ENCODE measurements at regions not wholly inside any gene's neighbourhood (a gene's known extent, or its start where the extent isn't known, plus 50 kb on each side); places are given as distances from the start of the nearest gene placed in this dataset.

DNA sequence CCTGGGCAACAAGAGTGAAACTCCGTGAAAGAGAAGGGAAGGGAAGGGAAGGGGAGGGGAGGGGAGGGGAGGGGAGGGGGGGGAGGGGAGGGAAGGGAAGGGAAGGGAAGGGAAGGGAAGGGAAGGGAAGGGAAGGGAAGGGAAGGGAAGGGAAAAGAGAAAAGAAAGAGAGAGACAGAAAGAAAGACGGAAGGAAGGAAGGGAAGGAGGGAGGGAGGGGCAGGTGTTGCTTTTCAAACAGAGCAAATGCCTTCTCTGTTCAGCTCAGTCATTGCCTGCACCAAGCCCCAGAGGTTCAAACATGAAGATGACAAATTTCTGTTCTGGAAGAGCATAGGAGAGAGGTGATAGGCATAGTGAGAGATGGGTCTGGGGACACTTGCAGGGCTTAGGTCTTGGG is 330.0 kb downstream of the DRD1 start:
- Histone ChIP-seq H3K9me3 (ENCODE audit: control insufficient read depth in 2 of 2, low read length in 2 of 2) (peaks cover 0 to 4% of the 10 kb centered on the region in 2 donors), H3K27me3 (ENCODE audit: control insufficient read depth in 1 of 2, insufficient read depth in 2 of 2, low read length in 2 of 2) (peaks cover 0 to 3% of the 10 kb centered on the region in 2 donors), H3K27ac (ENCODE audit: low read length) (no peak overlapping the region), H3K9ac (ENCODE audit: low read length in 2 of 2) (no peak overlapping the region), H3K4me1 (ENCODE audit: control insufficient read depth, insufficient read depth, low read length) (no peaks in the 10 kb centered on the region), H3K36me3 (ENCODE audit: control insufficient read depth in 2 of 2, insufficient read depth in 2 of 2, low read length in 2 of 2) (no peaks in the 10 kb centered on the region), H3K4me3 (ENCODE audit: low read length in 2 of 2) (no peak overlapping the region)

DNA sequence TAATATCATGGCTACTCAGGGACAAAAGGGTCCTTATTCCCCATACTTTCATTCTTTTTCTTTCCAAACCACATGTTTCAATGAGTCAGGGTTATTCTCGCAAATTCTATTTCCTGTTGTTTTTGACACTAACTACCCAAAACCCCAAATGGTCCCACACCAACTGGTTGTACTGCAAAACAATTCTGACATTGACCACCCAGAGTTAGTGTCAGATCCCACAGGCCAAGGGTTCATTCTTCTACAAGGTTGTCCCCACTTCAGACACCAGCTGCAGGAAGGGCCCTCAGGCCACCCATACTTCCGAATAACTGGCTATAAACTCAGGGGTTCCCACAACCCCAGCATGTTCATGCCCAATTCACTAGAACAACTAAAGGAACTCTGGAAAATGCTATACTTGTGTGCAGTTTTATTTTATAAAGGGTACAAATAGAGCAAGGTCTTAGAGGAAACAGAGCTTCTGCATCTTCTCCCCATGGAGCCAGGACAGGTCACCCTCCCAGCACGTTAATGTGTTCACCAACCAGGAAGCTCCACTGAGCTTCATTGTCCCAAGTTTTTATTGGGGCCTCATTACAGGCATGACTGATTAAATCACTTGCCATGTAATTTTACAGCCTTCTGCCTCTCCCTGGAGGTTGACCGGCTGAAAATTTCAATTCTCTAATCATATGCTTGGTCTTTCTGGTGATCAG is 334.8 kb downstream of the DRD1 start:
- Histone ChIP-seq H3K9ac (ENCODE audit: low read length in 2 of 2) (no peak overlapping the region), H3K36me3 (ENCODE audit: control insufficient read depth in 2 of 2, insufficient read depth in 2 of 2, low read length in 2 of 2) (no peaks in the 10 kb centered on the region), H3K4me1 (ENCODE audit: control insufficient read depth, insufficient read depth, low read length) (no peaks in the 10 kb centered on the region), H3K27me3 (ENCODE audit: control insufficient read depth in 1 of 2, insufficient read depth in 2 of 2, low read length in 2 of 2) (peaks cover 0 to 2% of the 10 kb centered on the region in 2 donors), H3K9me3 (ENCODE audit: control insufficient read depth in 2 of 2, low read length in 2 of 2) (peaks cover 0 to 4% of the 10 kb centered on the region in 2 donors), H3K27ac (ENCODE audit: low read length) (no peak overlapping the region), H3K4me3 (ENCODE audit: low read length in 2 of 2) (no peak overlapping the region)

- Histone ChIP-seq H3K36me3 (ENCODE audit: control insufficient read depth in 2 of 2, insufficient read depth in 2 of 2, low read length in 2 of 2) (no peaks in the 10 kb centered on the region), H3K27ac (ENCODE audit: low read length) (no peak overlapping the region), H3K9me3 (ENCODE audit: control insufficient read depth in 2 of 2, low read length in 2 of 2) (peaks cover 0 to 4% of the 10 kb centered on the region in 2 donors), H3K4me3 (ENCODE audit: low read length in 2 of 2) (no peak overlapping the region), H3K9ac (ENCODE audit: low read length in 2 of 2) (no peak overlapping the region), H3K4me1 (ENCODE audit: control insufficient read depth, insufficient read depth, low read length) (no peaks in the 10 kb centered on the region), H3K27me3 (ENCODE audit: control insufficient read depth in 1 of 2, insufficient read depth in 2 of 2, low read length in 2 of 2) (peaks cover 0 to 2% of the 10 kb centered on the region in 2 donors)
Observed at GRCh38 chr5:175107865-175108264, 336.1 kb downstream of the DRD1 start.

GRCh38 chr5:175107028-175107588 is 336.9 kb downstream of the DRD1 start:
- H3K4me3 ChIP-seq (ENCODE audit: low read length in 2 of 2) = no peak overlapping the region

GRCh38 chr5:175104677-175105076 is 339.3 kb downstream of the DRD1 start:
- H3K27me3 ChIP-seq (ENCODE audit: control insufficient read depth in 1 of 2, insufficient read depth in 2 of 2, low read length in 2 of 2) = peaks cover 0 to 2% of the 10 kb centered on the region in 2 donors
- H3K36me3 ChIP-seq (ENCODE audit: control insufficient read depth in 2 of 2, insufficient read depth in 2 of 2, low read length in 2 of 2) = no peaks in the 10 kb centered on the region
- H3K4me3 ChIP-seq (ENCODE audit: low read length in 2 of 2) = no peak overlapping the region
- no peak overlapping the region for H3K27ac ChIP-seq (ENCODE audit: low read length)
- no peak overlapping the region for H3K9ac ChIP-seq (ENCODE audit: low read length in 2 of 2)
- H3K4me1 ChIP-seq (ENCODE audit: control insufficient read depth, insufficient read depth, low read length) = no peaks in the 10 kb centered on the region
- H3K9me3 ChIP-seq (ENCODE audit: control insufficient read depth in 2 of 2, low read length in 2 of 2) = peaks cover 0 to 4% of the 10 kb centered on the region in 2 donors

More at GRCh38 chr5:175107028-175107588, 336.9 kb downstream of the DRD1 start:
- Histone ChIP-seq H3K27me3 (ENCODE audit: control insufficient read depth in 1 of 2, insufficient read depth in 2 of 2, low read length in 2 of 2) (peaks cover 0 to 2% of the 10 kb centered on the region in 2 donors), H3K4me1 (ENCODE audit: control insufficient read depth, insufficient read depth, low read length) (no peaks in the 10 kb centered on the region), H3K9me3 (ENCODE audit: control insufficient read depth in 2 of 2, low read length in 2 of 2) (peaks cover 0 to 4% of the 10 kb centered on the region in 2 donors), H3K27ac (ENCODE audit: low read length) (no peak overlapping the region), H3K36me3 (ENCODE audit: control insufficient read depth in 2 of 2, insufficient read depth in 2 of 2, low read length in 2 of 2) (no peaks in the 10 kb centered on the region), H3K9ac (ENCODE audit: low read length in 2 of 2) (no peak overlapping the region)

- no peak overlapping the region for H3K27ac ChIP-seq (ENCODE audit: low read length)
- no peak overlapping the region for H3K9ac ChIP-seq (ENCODE audit: low read length in 2 of 2)
- H3K36me3 ChIP-seq (ENCODE audit: control insufficient read depth in 2 of 2, insufficient read depth in 2 of 2, low read length in 2 of 2) = no peaks in the 10 kb centered on the region
- H3K27me3 ChIP-seq (ENCODE audit: control insufficient read depth in 1 of 2, insufficient read depth in 2 of 2, low read length in 2 of 2) = peaks cover 0 to 2% of the 10 kb centered on the region in 2 donors
- no peaks in the 10 kb centered on the region for H3K4me1 ChIP-seq (ENCODE audit: control insufficient read depth, insufficient read depth, low read length)
- H3K4me3 ChIP-seq (ENCODE audit: low read length in 2 of 2) = no peak overlapping the region
- no peaks in the 10 kb centered on the region for H3K9me3 ChIP-seq (ENCODE audit: control insufficient read depth in 2 of 2, low read length in 2 of 2)
Observed at GRCh38 chr5:175103746-175104145, 340.2 kb downstream of the DRD1 start.

GRCh38 chr5:175102717-175103116 is 341.3 kb downstream of the DRD1 start:
- H3K4me3 ChIP-seq (ENCODE audit: low read length in 2 of 2) = no peak overlapping the region
- H3K4me1 ChIP-seq (ENCODE audit: control insufficient read depth, insufficient read depth, low read length) = no peaks in the 10 kb centered on the region
- H3K27ac ChIP-seq (ENCODE audit: low read length) = no peak overlapping the region
- H3K9ac ChIP-seq (ENCODE audit: low read length in 2 of 2) = no peak overlapping the region
- H3K27me3 ChIP-seq (ENCODE audit: control insufficient read depth in 1 of 2, insufficient read depth in 2 of 2, low read length in 2 of 2) = peaks cover 0 to 2% of the 10 kb centered on the region in 2 donors
- H3K9me3 ChIP-seq (ENCODE audit: control insufficient read depth in 2 of 2, low read length in 2 of 2) = no peaks in the 10 kb centered on the region
- no peaks in the 10 kb centered on the region for H3K36me3 ChIP-seq (ENCODE audit: control insufficient read depth in 2 of 2, insufficient read depth in 2 of 2, low read length in 2 of 2)

DNA sequence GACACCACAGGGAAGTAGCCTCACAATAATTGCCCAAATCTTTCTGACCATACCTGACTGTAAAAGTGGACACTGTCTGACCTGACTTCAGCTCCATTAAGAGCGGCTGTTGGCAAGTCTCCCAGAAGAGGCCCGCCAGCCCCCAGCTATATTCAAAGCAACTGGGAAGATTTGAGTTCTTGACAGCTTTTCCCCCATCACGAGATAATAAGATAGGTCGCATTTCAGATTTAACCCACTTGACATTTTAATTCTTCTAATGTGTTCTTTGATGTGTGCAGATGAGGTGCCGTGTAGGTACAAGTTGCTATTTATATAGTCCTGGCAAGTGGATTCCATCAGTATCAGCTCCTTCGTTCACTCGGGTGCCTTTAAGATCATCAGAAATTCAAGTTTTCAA is 345.7 kb downstream of the DRD1 start:
- H3K27me3 ChIP-seq (ENCODE audit: control insufficient read depth in 1 of 2, insufficient read depth in 2 of 2, low read length in 2 of 2) = no peaks in the 10 kb centered on the region
- no peak overlapping the region for H3K9ac ChIP-seq (ENCODE audit: low read length in 2 of 2)
- H3K4me3 ChIP-seq (ENCODE audit: low read length in 2 of 2) = no peak overlapping the region
- H3K36me3 ChIP-seq (ENCODE audit: control insufficient read depth in 2 of 2, insufficient read depth in 2 of 2, low read length in 2 of 2) = no peaks in the 10 kb centered on the region
- H3K9me3 ChIP-seq (ENCODE audit: control insufficient read depth in 2 of 2, low read length in 2 of 2) = no peaks in the 10 kb centered on the region
- H3K4me1 ChIP-seq (ENCODE audit: control insufficient read depth, insufficient read depth, low read length) = no peaks in the 10 kb centered on the region
- no peak overlapping the region for H3K27ac ChIP-seq (ENCODE audit: low read length)

- Histone ChIP-seq H3K4me1 (ENCODE audit: control insufficient read depth, insufficient read depth, low read length) (no peaks in the 10 kb centered on the region), H3K36me3 (ENCODE audit: control insufficient read depth in 2 of 2, insufficient read depth in 2 of 2, low read length in 2 of 2) (no peaks in the 10 kb centered on the region), H3K4me3 (ENCODE audit: low read length in 2 of 2) (no peak overlapping the region), H3K9ac (ENCODE audit: low read length in 2 of 2) (no peak overlapping the region), H3K27me3 (ENCODE audit: control insufficient read depth in 1 of 2, insufficient read depth in 2 of 2, low read length in 2 of 2) (no peaks in the 10 kb centered on the region), H3K27ac (ENCODE audit: low read length) (no peak overlapping the region), H3K9me3 (ENCODE audit: control insufficient read depth in 2 of 2, low read length in 2 of 2) (no peaks in the 10 kb centered on the region)
Observed at GRCh38 chr5:175096469-175097165, 347.4 kb downstream of the DRD1 start.

DNA sequence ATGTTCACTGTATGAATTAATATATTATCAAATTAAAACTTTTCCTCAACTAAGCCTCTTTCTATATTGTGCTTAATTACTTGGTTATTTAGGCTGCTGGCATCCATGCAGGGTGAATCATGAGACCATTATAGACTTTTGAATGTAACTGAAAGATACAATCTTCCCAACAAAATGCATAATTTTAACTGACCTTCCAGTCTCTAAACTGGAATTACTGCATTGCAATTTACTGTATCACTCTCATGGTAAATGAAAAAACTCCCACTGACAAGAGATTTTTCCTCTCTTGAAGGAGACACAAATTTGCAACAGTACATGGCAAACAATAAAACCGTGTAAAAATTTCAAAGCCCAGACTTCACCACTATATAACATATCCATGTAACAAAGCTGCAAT is 349.5 kb downstream of the DRD1 start:
- H3K9ac ChIP-seq (ENCODE audit: low read length in 2 of 2) = no peak overlapping the region
- no peaks in the 10 kb centered on the region for H3K27me3 ChIP-seq (ENCODE audit: control insufficient read depth in 1 of 2, insufficient read depth in 2 of 2, low read length in 2 of 2)
- H3K4me1 ChIP-seq (ENCODE audit: control insufficient read depth, insufficient read depth, low read length) = no peaks in the 10 kb centered on the region
- no peaks in the 10 kb centered on the region for H3K9me3 ChIP-seq (ENCODE audit: control insufficient read depth in 2 of 2, low read length in 2 of 2)
- H3K36me3 ChIP-seq (ENCODE audit: control insufficient read depth in 2 of 2, insufficient read depth in 2 of 2, low read length in 2 of 2) = no peaks in the 10 kb centered on the region
- no peak overlapping the region for H3K4me3 ChIP-seq (ENCODE audit: low read length in 2 of 2)
- H3K27ac ChIP-seq (ENCODE audit: low read length) = no peak overlapping the region

DNA sequence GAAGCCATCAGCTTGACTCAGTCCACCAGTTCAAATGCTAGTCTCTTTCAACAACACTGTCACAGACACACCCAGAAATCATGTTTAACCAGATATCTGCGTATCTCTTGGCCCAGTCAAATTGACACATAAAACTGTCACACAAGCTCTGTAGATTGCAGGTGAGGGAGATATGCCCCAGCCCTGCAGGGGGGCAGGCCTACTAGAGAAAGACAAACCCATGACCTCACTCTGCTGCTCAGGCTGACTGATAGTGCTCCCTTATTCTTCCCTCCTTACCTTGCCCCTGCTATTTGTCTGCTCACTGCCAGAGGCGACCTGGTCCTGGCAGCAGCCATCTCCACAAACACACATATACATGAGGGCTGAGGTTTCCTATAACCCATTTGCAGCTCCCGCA is 351.3 kb downstream of the DRD1 start:
- no peak overlapping the region for H3K27ac ChIP-seq (ENCODE audit: low read length)
- H3K36me3 ChIP-seq (ENCODE audit: control insufficient read depth in 2 of 2, insufficient read depth in 2 of 2, low read length in 2 of 2) = no peaks in the 10 kb centered on the region
- H3K9me3 ChIP-seq (ENCODE audit: control insufficient read depth in 2 of 2, low read length in 2 of 2) = no peaks in the 10 kb centered on the region
- no peak overlapping the region for H3K9ac ChIP-seq (ENCODE audit: low read length in 2 of 2)
- H3K27me3 ChIP-seq (ENCODE audit: control insufficient read depth in 1 of 2, insufficient read depth in 2 of 2, low read length in 2 of 2) = no peaks in the 10 kb centered on the region
- no peaks in the 10 kb centered on the region for H3K4me1 ChIP-seq (ENCODE audit: control insufficient read depth, insufficient read depth, low read length)
- no peak overlapping the region for H3K4me3 ChIP-seq (ENCODE audit: low read length in 2 of 2)

Data from stomach smooth muscle (tissue), 2 donors.